Mammary epithelial cell (primary cell): ENCODE measurements at regions not wholly inside any gene's neighbourhood (a gene's known extent, or its start where the extent isn't known, plus 50 kb on each side); places are given as distances from the start of the nearest gene placed in this dataset.

Source experiments
- CTCF ChIP-seq, 2 donors: IDR thresholded peaks in 1 of 2; conservative IDR thresholded peaks in 1 of 2; 2 replicates each; pipeline ENCODE4 v1.5.1; 2011 to 2012; ENCODE audit warnings: inconsistent platforms in 2 of 2, low read length in 2 of 2, mild to moderate bottlenecking in 2 of 2, control low read depth in 1 of 2, low read depth in 1 of 2; ENCODE audit not compliant: insufficient read depth in 1 of 2; ENCODE audit errors: extremely low read depth in 1 of 2
- EZH2 ChIP-seq: IDR thresholded peaks from 2 replicates; pipeline ENCODE4 v1.6.1; 2012; ENCODE audit warnings: low read length, inconsistent platforms, borderline replicate concordance

GRCh38 chr2:67054728-67055127 lies 342.4 kb upstream of the ETAA1 start:
- no peak for TF ChIP-seq CTCF (conservative IDR thresholded peaks at IDR 0.05 in 1 of 2, IDR thresholded peaks at IDR 0.05 in 1 of 2; ENCODE audit: extremely low read depth in 1 of 2, insufficient read depth in 1 of 2, low read depth in 1 of 2, low read length in 2 of 2)
- TF ChIP-seq EZH2, result no peak
